ENCODE measurements at regions not wholly inside any gene's neighbourhood (a gene's known extent, or its start where the extent isn't known, plus 50 kb on each side); places are given as distances from the start of the nearest gene placed in this dataset.
A peak's percentile ranks its signal among the peaks of the same experiment; 100 is the strongest.

DNA sequence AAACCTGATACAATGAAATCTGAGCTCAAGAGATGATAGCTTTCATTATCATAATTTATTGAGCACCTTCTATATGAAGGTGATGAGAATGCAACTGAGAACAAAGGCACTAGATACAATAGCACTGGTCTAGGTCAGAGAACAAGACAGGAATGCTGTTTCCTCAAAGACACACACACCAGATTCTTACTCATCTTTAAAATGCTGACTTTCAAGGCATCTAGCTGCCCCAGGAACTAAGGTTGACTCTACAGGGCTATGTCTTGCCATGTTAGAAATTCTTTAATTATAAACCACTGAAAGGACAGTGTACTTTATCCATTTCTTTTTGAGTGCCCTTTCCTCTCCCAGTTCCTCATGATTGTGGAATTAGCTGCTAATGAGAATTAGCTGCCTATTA lies 195.4 kb upstream of the RMST start:
- no peak overlapping the region for H3K27ac ChIP-seq (ENCODE audit: low read length)
- H3K4me1 ChIP-seq (ENCODE audit: control insufficient read depth, insufficient read depth, low read length): no peaks in the 10 kb centered on the region
- no peaks in the 10 kb centered on the region for H3K36me3 ChIP-seq (ENCODE audit: control insufficient read depth, insufficient read depth, low read length)
- no peak for DNase-seq
- H3K4me3 ChIP-seq (ENCODE audit: low read length): no peak overlapping the region
- no peaks in the 10 kb centered on the region for H3K9me3 ChIP-seq (ENCODE audit: control insufficient read depth, low read depth, low read length)
- H3K27me3 ChIP-seq (ENCODE audit: control insufficient read depth, insufficient read depth, low read length): no peaks in the 10 kb centered on the region

DNA sequence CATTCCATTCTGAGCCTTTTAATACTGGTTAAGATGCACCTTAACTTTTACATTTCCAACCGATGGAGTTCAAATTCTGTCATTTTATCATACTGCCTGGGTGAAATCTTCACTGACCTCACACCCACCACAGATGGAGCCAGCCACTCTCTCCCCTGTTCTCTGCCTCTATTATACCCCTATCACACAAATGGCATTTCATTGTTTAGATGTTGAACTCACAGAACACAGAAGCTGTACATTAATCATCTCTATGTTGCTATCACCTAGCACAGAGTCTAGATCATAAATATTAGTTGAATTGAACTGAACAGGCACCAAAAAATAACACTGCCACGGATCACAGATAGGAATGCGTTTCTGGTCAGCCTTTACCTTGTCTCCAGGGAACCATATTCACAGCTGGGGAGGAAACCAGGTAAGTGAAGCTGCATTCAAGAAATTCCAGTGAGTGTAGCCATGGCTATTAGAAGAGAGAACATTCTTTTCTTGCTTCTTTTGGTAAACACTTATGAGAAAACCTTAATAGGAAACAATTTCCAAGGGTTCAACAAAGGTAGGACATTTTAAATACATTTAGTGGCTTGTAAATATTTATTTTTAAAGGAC lies 194.9 kb upstream of the RMST start:
- Histone ChIP-seq H3K36me3 (ENCODE audit: control insufficient read depth, insufficient read depth, low read length) (no peaks in the 10 kb centered on the region), H3K4me3 (ENCODE audit: low read length) (no peak overlapping the region), H3K4me1 (ENCODE audit: control insufficient read depth, insufficient read depth, low read length) (no peaks in the 10 kb centered on the region), H3K9me3 (ENCODE audit: control insufficient read depth, low read depth, low read length) (no peaks in the 10 kb centered on the region), H3K27me3 (ENCODE audit: control insufficient read depth, insufficient read depth, low read length) (no peaks in the 10 kb centered on the region), H3K27ac (ENCODE audit: low read length) (no peak overlapping the region)
- no CpG with 5 or more reads among the region's 3 CpGs for WGBS (ENCODE audit: insufficient coverage, low lambda C conversion rate)
- no peak for DNase-seq

DNA sequence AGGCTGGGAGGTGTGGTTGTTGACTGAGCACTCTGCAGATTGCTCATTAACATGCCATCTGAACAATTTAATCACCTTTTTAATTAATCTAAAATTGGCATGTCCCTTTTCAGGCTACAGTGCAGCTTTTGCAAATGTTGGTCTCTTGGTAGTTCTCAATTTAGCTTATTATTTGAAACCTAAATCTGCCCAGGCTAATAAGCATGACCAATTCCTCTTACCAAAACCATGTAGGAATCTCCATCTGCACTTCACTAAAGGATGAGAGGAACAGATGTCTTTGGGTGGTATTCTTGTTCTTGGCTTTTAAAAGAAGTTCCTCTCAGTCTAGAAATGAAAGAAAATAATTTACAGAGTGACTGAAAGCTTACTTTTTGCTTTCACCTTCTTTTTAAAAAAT lies 190.1 kb upstream of the RMST start:
- H3K4me3 ChIP-seq (ENCODE audit: low read length): no peak overlapping the region
- H3K9me3 ChIP-seq (ENCODE audit: control insufficient read depth, low read depth, low read length): no peaks in the 10 kb centered on the region
- no peak overlapping the region for H3K27ac ChIP-seq (ENCODE audit: low read length)
- H3K4me1 ChIP-seq (ENCODE audit: control insufficient read depth, insufficient read depth, low read length): peaks cover 3% of the 10 kb centered on the region
- H3K36me3 ChIP-seq (ENCODE audit: control insufficient read depth, insufficient read depth, low read length): no peaks in the 10 kb centered on the region
- DNase-seq: no peak
- no peaks in the 10 kb centered on the region for H3K27me3 ChIP-seq (ENCODE audit: control insufficient read depth, insufficient read depth, low read length)

DNA sequence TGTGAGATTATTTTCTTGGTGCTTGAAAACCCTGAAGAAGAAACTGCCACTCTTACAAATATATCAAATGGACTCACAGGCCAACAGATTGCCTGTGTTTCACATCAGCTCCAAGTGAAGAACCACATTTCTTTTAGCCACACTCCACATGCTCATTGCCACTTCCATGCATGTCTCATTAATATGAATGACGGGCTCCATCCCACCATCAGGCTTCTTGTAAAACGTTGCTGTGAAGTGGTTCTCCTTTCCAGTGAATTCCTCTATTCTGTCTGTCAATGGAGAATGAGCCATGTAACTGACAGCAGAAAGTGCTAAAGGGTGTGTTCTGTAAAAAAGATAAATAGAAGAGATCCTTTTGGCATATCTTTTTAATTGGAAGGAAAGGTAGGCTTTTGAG lies 188.2 kb upstream of the RMST start:
- H3K36me3 ChIP-seq (ENCODE audit: control insufficient read depth, insufficient read depth, low read length): no peaks in the 10 kb centered on the region
- no peak for DNase-seq
- H3K27me3 ChIP-seq (ENCODE audit: control insufficient read depth, insufficient read depth, low read length): no peaks in the 10 kb centered on the region
- H3K4me3 ChIP-seq (ENCODE audit: low read length): no peak overlapping the region
- no peak overlapping the region for H3K27ac ChIP-seq (ENCODE audit: low read length)
- 43% methylated on average over 1 of the region's 2 CpGs for WGBS (ENCODE audit: insufficient coverage, low lambda C conversion rate)
- H3K9me3 ChIP-seq (ENCODE audit: control insufficient read depth, low read depth, low read length): no peaks in the 10 kb centered on the region
- peaks cover 3% of the 10 kb centered on the region for H3K4me1 ChIP-seq (ENCODE audit: control insufficient read depth, insufficient read depth, low read length)

DNA sequence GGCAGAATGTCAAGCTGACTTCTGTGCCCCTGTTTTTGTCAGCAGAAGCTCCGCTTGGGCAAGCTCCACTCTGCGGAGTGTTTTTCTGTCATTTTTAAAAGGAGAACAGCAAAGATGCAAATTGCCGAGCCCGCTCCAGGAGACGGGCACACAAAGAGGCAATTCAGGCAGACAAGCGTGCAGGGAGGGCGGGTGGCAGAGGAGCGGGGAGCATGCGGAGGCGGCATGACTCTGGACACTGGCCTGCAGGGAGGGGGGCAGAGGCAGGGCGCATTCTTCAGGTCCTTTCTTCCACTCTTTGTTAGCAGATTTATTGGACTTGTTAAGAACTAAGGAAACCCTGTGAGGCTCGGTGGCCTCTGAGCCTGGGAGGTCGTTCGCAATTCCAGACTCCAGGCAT lies 187.3 kb upstream of the RMST start:
- Histone ChIP-seq H3K9me3 (ENCODE audit: control insufficient read depth, low read depth, low read length) (no peaks in the 10 kb centered on the region), H3K4me3 (ENCODE audit: low read length) (no peak overlapping the region), H3K36me3 (ENCODE audit: control insufficient read depth, insufficient read depth, low read length) (no peaks in the 10 kb centered on the region), H3K27me3 (ENCODE audit: control insufficient read depth, insufficient read depth, low read length) (no peaks in the 10 kb centered on the region), H3K27ac (ENCODE audit: low read length) (no peak overlapping the region), H3K4me1 (ENCODE audit: control insufficient read depth, insufficient read depth, low read length) (peaks cover 3% of the 10 kb centered on the region)
- WGBS (ENCODE audit: insufficient coverage, low lambda C conversion rate): no CpG with 5 or more reads among the region's 14 CpGs
- peak; percentile 9 to 15 for DNase-seq

DNA sequence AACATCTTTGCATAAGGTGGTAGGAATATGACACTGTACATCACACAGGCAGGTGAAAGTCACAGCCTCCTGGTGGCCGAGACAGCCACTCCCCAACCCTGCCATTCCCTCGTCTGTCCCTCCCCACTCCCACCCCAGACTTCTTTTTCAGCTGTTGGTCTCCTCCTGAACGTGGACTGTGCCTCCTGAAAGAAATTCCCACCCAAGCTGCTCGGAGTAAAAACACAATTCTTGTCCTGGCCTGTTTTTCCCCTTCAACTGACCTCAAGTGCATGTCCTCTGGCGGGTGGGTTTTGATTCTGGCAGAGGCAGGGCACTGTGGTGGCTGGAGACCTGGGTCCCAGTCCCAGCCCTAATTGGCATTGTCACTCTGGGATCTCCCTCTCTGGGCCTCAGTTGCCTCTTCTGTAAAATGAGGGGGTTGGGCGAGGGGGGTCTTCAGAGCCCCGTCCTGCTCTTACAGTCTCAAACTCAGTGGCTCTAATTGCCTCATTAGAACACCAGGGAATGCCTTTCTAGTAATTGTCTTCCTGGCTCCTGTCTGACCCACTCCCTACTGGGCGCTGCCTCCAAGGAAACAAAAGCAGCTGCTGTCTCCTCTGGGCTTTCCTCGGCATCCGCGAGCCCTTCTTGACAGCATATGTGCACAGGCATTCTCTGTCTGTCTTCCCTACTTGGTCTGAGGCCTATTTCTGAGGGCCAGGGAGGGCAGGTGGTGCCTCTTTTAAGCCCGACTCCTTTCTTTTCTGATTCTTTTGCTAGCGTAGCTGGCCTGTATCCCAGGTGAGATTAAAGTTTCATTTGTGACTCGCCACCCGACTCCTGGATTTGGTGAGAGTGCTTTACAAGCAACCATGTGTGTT lies 186.6 kb upstream of the RMST start:
- H3K27me3 ChIP-seq (ENCODE audit: control insufficient read depth, insufficient read depth, low read length): no peaks in the 10 kb centered on the region
- peaks cover 3% of the 10 kb centered on the region for H3K4me1 ChIP-seq (ENCODE audit: control insufficient read depth, insufficient read depth, low read length)
- DNase-seq: no peak
- H3K4me3 ChIP-seq (ENCODE audit: low read length): no peak overlapping the region
- H3K27ac ChIP-seq (ENCODE audit: low read length): no peak overlapping the region
- H3K36me3 ChIP-seq (ENCODE audit: control insufficient read depth, insufficient read depth, low read length): no peaks in the 10 kb centered on the region
- WGBS (ENCODE audit: insufficient coverage, low lambda C conversion rate): no CpG with 5 or more reads among the region's 15 CpGs
- H3K9me3 ChIP-seq (ENCODE audit: control insufficient read depth, low read depth, low read length): no peaks in the 10 kb centered on the region

DNA sequence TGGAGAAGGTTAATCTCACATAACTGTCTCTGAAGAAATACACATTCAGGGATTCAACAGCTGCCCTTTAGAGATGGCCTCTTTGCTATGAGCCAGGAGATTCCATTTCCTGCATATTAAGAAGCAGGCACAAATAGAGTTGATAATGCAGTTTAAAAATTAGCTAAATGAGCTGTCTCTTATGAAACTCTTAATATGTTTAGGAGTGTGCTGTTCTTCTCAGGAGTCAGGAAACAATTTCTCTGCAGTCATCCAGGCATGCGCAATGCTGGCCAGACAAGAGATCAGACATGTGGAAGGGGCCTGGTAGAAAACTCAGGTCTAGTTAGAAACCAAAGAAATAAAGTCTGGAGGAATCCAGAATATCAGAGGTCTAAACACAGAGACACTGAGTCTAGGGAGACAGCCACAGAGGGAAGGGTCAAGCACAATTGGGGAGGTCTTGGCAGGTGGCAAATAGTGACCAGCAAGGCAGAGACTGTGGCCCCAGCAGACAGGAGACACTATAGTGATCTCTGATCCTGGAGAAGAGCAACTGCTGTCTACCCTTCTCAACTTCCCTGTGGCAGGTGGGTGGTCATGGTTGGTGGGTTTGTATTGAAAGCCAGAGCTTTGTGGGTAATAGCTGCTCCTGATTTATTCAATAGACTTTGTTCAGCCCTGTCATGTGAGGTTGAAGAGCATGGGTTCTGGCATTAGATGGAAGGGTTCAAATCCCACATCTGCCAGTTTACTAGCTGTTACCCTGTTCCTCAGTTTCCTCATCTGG lies 185.8 kb upstream of the RMST start:
- no peak overlapping the region for H3K27ac ChIP-seq (ENCODE audit: low read length)
- 80% methylated on average over 1 of the region's 1 CpG for WGBS (ENCODE audit: insufficient coverage, low lambda C conversion rate)
- DNase-seq: peak; percentile 9 to 17

DNA sequence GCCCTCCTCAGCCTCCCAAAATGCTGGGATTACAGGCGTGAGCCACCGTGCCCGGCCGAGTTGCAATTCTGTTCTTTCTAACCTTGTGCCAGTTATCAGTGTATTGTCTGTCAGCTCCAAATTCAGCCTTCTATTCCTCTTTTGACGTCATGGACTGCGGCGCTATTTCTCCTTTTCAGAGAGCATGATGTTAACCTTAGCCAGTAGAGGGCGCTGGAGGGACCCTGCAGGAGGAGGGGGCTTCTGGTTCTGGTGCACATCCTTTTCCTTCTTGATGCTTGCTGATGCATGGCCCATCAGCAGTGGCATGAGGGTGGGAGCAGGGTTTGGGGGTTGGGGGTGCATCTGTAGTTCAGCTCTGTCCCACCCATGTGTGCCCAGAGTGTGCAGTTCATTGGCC lies 179.3 kb upstream of the RMST start:
- WGBS (ENCODE audit: insufficient coverage, low lambda C conversion rate): 100% methylated on average over 1 of the region's 8 CpGs
- Histone ChIP-seq H3K27ac (ENCODE audit: low read length) (no peak overlapping the region), H3K9me3 (ENCODE audit: control insufficient read depth, low read depth, low read length) (no peaks in the 10 kb centered on the region), H3K4me3 (ENCODE audit: low read length) (no peak overlapping the region), H3K4me1 (ENCODE audit: control insufficient read depth, insufficient read depth, low read length) (no peaks in the 10 kb centered on the region), H3K27me3 (ENCODE audit: control insufficient read depth, insufficient read depth, low read length) (no peaks in the 10 kb centered on the region), H3K36me3 (ENCODE audit: control insufficient read depth, insufficient read depth, low read length) (no peaks in the 10 kb centered on the region)
- no peak for DNase-seq

More for the DNA sequence above, 185.8 kb upstream of the RMST start:
- Histone ChIP-seq H3K4me3 (ENCODE audit: low read length) (no peak overlapping the region), H3K9me3 (ENCODE audit: control insufficient read depth, low read depth, low read length) (no peaks in the 10 kb centered on the region), H3K4me1 (ENCODE audit: control insufficient read depth, insufficient read depth, low read length) (peaks cover 3% of the 10 kb centered on the region), H3K36me3 (ENCODE audit: control insufficient read depth, insufficient read depth, low read length) (no peaks in the 10 kb centered on the region), H3K27me3 (ENCODE audit: control insufficient read depth, insufficient read depth, low read length) (no peaks in the 10 kb centered on the region)

DNA sequence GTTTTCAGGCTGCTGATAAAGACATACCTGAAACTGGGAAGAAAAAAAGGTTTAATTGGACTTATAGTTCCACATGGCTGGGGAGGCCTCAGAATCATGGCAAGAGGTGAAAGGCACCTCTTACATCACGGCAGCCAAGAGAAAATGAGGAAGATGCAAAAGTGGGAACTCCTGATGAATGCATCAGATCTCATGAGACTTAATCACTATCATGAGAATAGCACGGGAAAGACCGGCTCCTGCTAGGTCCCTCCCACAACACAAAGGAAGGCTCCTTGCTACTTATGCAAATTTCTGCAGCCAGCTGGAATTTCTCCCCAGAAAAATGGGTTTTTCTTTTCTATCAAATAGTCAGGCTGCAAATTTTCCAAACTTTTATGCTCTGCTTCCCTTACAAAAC lies 174.1 kb upstream of the RMST start:
- no peak for DNase-seq
- WGBS (ENCODE audit: insufficient coverage, low lambda C conversion rate): 81% methylated on average over 2 of the region's 3 CpGs

DNA sequence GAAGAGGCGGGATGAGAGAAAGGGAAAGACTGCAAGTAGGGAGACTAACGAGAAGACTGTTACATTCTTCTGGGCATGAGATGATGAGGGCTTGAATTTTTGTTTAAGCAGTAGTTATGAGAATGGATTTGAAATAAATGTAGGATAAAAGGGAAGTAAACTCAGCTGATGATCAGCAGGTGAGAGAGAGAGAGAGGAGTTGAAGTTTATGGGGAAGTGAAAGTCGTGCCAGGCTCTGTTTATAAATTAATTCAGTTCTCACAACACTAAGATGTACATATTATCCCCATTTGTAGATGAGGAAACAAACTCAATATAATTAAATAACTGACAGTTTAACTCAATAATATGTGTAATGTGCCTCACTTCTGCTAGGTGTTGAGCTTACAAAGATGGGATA lies 170.0 kb upstream of the RMST start:
- DNase-seq: no peak
- Histone ChIP-seq H3K27me3 (ENCODE audit: control insufficient read depth, insufficient read depth, low read length) (no peaks in the 10 kb centered on the region), H3K36me3 (ENCODE audit: control insufficient read depth, insufficient read depth, low read length) (no peaks in the 10 kb centered on the region), H3K9me3 (ENCODE audit: control insufficient read depth, low read depth, low read length) (no peaks in the 10 kb centered on the region), H3K4me3 (ENCODE audit: low read length) (no peak overlapping the region), H3K4me1 (ENCODE audit: control insufficient read depth, insufficient read depth, low read length) (no peaks in the 10 kb centered on the region), H3K27ac (ENCODE audit: low read length) (no peak overlapping the region)
- WGBS (ENCODE audit: insufficient coverage, low lambda C conversion rate): 92% methylated on average over 2 of the region's 3 CpGs

More for the DNA sequence above, 174.1 kb upstream of the RMST start:
- Histone ChIP-seq H3K4me3 (ENCODE audit: low read length) (no peak overlapping the region), H3K36me3 (ENCODE audit: control insufficient read depth, insufficient read depth, low read length) (no peaks in the 10 kb centered on the region), H3K27ac (ENCODE audit: low read length) (no peak overlapping the region), H3K9me3 (ENCODE audit: control insufficient read depth, low read depth, low read length) (no peaks in the 10 kb centered on the region), H3K27me3 (ENCODE audit: control insufficient read depth, insufficient read depth, low read length) (no peaks in the 10 kb centered on the region), H3K4me1 (ENCODE audit: control insufficient read depth, insufficient read depth, low read length) (no peaks in the 10 kb centered on the region)

Measured in large intestine (tissue), 3 donors.